Naive thymus-derived CD4-positive, alpha-beta T cell (primary cell): ENCODE measurements at regions not wholly inside any gene's neighbourhood (a gene's known extent, or its start where the extent isn't known, plus 50 kb on each side); places are given as distances from the start of the nearest gene placed in this dataset.

Experiments used
- ATAC-seq: fragments of 150-1000 bp; cut with Tn5 transposase; 2 replicates; pipeline ENCODE4 v1.10.0; 2021; ENCODE audit warnings: mild to moderate bottlenecking, moderate library complexity
- CTCF ChIA-PET: fragments of 350-600 bp; sonication (Branson Sonifier 250); formaldehyde crosslinking; loops from one replicate; lab custom pipeline; 2021; ENCODE audit warnings: antibody characterized with exemption; lab: Charles Lee
- POLR2A ChIA-PET: fragments of 350-600 bp; sonication (Branson Sonifier 250); formaldehyde crosslinking; loops from one replicate; lab custom pipeline; 2021; ENCODE audit warnings: antibody characterized with exemption, inconsistent platforms; lab: Charles Lee
- DNase-seq, 9 donors: peaks; one replicate each; pipeline versions ENCODE4 v3.0.0 to v3.0.0-alpha.2; 2020 to 2022; ENCODE audit warnings: mixed read lengths in 1 of 9
- H3K27ac ChIP-seq: one replicate; pipeline ENCODE4 v1.7.0; 2013; ENCODE audit warnings: mild to moderate bottlenecking, low read depth, low read length, moderate library complexity
- H3K27me3 ChIP-seq, 2 donors: one replicate each; pipeline ENCODE4 v1.7.0; 2013; ENCODE audit warnings: low read length in 2 of 2, mild to moderate bottlenecking in 2 of 2, moderate library complexity in 2 of 2; ENCODE audit not compliant: control insufficient read depth in 2 of 2, insufficient read depth in 2 of 2
- H3K36me3 ChIP-seq, 3 experiments: 1 replicate in 2 of 3; 2 replicates in 1 of 3; pipeline ENCODE4 v1.7.0; 2013; ENCODE audit warnings: low read length in 3 of 3, mild to moderate bottlenecking in 3 of 3, moderate library complexity in 1 of 3; ENCODE audit not compliant: insufficient read depth in 3 of 3, control insufficient read depth in 2 of 3
- H3K4me1 ChIP-seq, 2 donors: one replicate each; pipeline ENCODE4 v1.7.0; 2013; ENCODE audit warnings: low read length in 2 of 2, mild to moderate bottlenecking in 2 of 2, moderate library complexity in 1 of 2; ENCODE audit not compliant: control insufficient read depth in 2 of 2, insufficient read depth in 2 of 2
- H3K4me3 ChIP-seq: 2 replicates; pipeline ENCODE4 v1.7.0; 2013; ENCODE audit warnings: mild to moderate bottlenecking, low read length
- H3K9me3 ChIP-seq, 3 experiments: 1 replicate in 2 of 3; 2 replicates in 1 of 3; pipeline ENCODE4 v1.7.0; 2013; ENCODE audit warnings: low read length in 3 of 3; ENCODE audit not compliant: control insufficient read depth in 2 of 3
- H3K27ac Mint-ChIP-seq, 9 donors: one replicate each; pipeline ENCODE4 v1.8.0; 2020 to 2022; ENCODE audit warnings: mixed read lengths in 9 of 9, mild to moderate bottlenecking in 8 of 9, moderate library complexity in 5 of 9, inconsistent platforms in 2 of 9
- H3K27me3 Mint-ChIP-seq, 5 donors: one replicate each; pipeline ENCODE4 v1.8.0; 2021 to 2022; ENCODE audit warnings: mixed read lengths in 5 of 5, mild to moderate bottlenecking in 1 of 5
- H3K36me3 Mint-ChIP-seq, 5 donors: one replicate each; pipeline ENCODE4 v1.8.0; 2020 to 2022; ENCODE audit warnings: mixed read lengths in 5 of 5, mild to moderate bottlenecking in 3 of 5, inconsistent platforms in 1 of 5
- H3K4me1 Mint-ChIP-seq, 7 donors: one replicate each; pipeline ENCODE4 v1.8.0; 2020 to 2022; ENCODE audit warnings: mixed read lengths in 7 of 7, mild to moderate bottlenecking in 3 of 7, inconsistent platforms in 1 of 7
- H3K4me3 Mint-ChIP-seq, 10 donors: one replicate each; pipeline ENCODE4 v1.8.0; 2020 to 2022; ENCODE audit warnings: mild to moderate bottlenecking in 10 of 10, mixed read lengths in 10 of 10, moderate library complexity in 6 of 10, inconsistent platforms in 2 of 10
- H3K9me3 Mint-ChIP-seq, 11 donors: one replicate each; pipeline ENCODE4 v1.8.0; 2020 to 2022; ENCODE audit warnings: mixed read lengths in 11 of 11, mild to moderate bottlenecking in 4 of 11, inconsistent platforms in 1 of 11, moderate library complexity in 1 of 11
- intact Hi-C, 2 donors: fragments of 100-400 bp; cut with micrococcal nuclease; formaldehyde crosslinking; loops; one replicate each; pipeline ENCODE4 v1.15.1; 2023

GRCh38 chr7:69259445-69259844 is 338.8 kb upstream of the AUTS2 start:
- no peak overlapping the region for H3K27ac ChIP-seq
- peaks cover 0 to 3% (median 0%) of the 10 kb centered on the region in 3 experiments for H3K9me3 ChIP-seq
- H3K4me3 ChIP-seq, result no peak overlapping the region
- Mint-ChIP-seq H3K9me3 (peaks cover 0 to 14% (median 6%) of the 10 kb centered on the region in 11 donors), H3K27me3 (peaks cover 0 to 10% (median 0%) of the 10 kb centered on the region in 5 donors), H3K36me3 (no peaks in the 10 kb centered on the region), H3K27ac (no peak overlapping the region), H3K4me1 (peaks cover 0 to 3% (median 0%) of the 10 kb centered on the region in 7 donors), H3K4me3 (no peak overlapping the region)
- ATAC-seq (no peak), DNase-seq (no peak)
- ChIA-PET POLR2A (no interaction called here), CTCF (no interaction called here)
- H3K36me3 ChIP-seq, result no peaks in the 10 kb centered on the region
- no peaks in the 10 kb centered on the region for H3K4me1 ChIP-seq
- no peaks in the 10 kb centered on the region for H3K27me3 ChIP-seq
- intact Hi-C loops, result no loop called here

- DNase-seq (no peak), ATAC-seq (no peak)
- Mint-ChIP-seq H3K27ac (no peak overlapping the region), H3K4me3 (no peak overlapping the region), H3K27me3 (peaks cover 0 to 10% (median 0%) of the 10 kb centered on the region in 5 donors), H3K4me1 (peaks cover 0 to 3% (median 0%) of the 10 kb centered on the region in 7 donors), H3K36me3 (no peaks in the 10 kb centered on the region), H3K9me3 (peaks cover 0 to 12% (median 6%) of the 10 kb centered on the region in 11 donors)
- Histone ChIP-seq H3K4me1 (no peaks in the 10 kb centered on the region), H3K4me3 (no peak overlapping the region), H3K9me3 (peaks cover 0 to 3% (median 0%) of the 10 kb centered on the region in 3 experiments), H3K27ac (no peak overlapping the region), H3K36me3 (no peaks in the 10 kb centered on the region), H3K27me3 (no peaks in the 10 kb centered on the region)
- ChIA-PET POLR2A (no interaction called here), CTCF (no interaction called here)
- intact Hi-C loops, result no loop called here
Measured at GRCh38 chr7:69260023-69260422, 338.3 kb upstream of the AUTS2 start.

GRCh38 chr7:69263550-69263949 is 334.7 kb upstream of the AUTS2 start:
- H3K4me3 ChIP-seq, result no peak overlapping the region
- ChIA-PET POLR2A (no interaction called here), CTCF (no interaction called here)
- Mint-ChIP-seq H3K36me3 (peaks cover 0 to 4% (median 0%) of the 10 kb centered on the region in 5 donors), H3K4me1 (no peaks in the 10 kb centered on the region), H3K9me3 (peaks cover 0 to 5% (median 0%) of the 10 kb centered on the region in 11 donors), H3K27me3 (no peaks in the 10 kb centered on the region), H3K27ac (no peak overlapping the region), H3K4me3 (no peak overlapping the region)
- intact Hi-C loops, result no loop called here
- DNase-seq (no peak), ATAC-seq (no peak)
- H3K4me1 ChIP-seq, result no peaks in the 10 kb centered on the region
- H3K27ac ChIP-seq, result no peak overlapping the region
- H3K36me3 ChIP-seq, result no peaks in the 10 kb centered on the region
- H3K9me3 ChIP-seq, result no peaks in the 10 kb centered on the region
- no peaks in the 10 kb centered on the region for H3K27me3 ChIP-seq

- Mint-ChIP-seq H3K9me3 (peaks cover 0 to 8% (median 4%) of the 10 kb centered on the region in 11 donors), H3K4me3 (no peak overlapping the region), H3K4me1 (peaks cover 0 to 2% (median 0%) of the 10 kb centered on the region in 7 donors), H3K27ac (no peak overlapping the region), H3K36me3 (peaks cover 0 to 4% (median 0%) of the 10 kb centered on the region in 5 donors), H3K27me3 (no peaks in the 10 kb centered on the region)
- Histone ChIP-seq H3K36me3 (no peaks in the 10 kb centered on the region), H3K27ac (no peak overlapping the region), H3K4me1 (no peaks in the 10 kb centered on the region), H3K27me3 (no peaks in the 10 kb centered on the region), H3K9me3 (no peaks in the 10 kb centered on the region), H3K4me3 (no peak overlapping the region)
- intact Hi-C loops, result no loop called here
- no peak for DNase-seq
- ATAC-seq, result no peak
- ChIA-PET POLR2A (no interaction called here), CTCF (no interaction called here)
Measured at GRCh38 chr7:69269806-69270205, 328.5 kb upstream of the AUTS2 start.

- DNase-seq (no peak), ATAC-seq (no peak)
- peaks cover 0 to 2% (median 0%) of the 10 kb centered on the region in 7 donors for H3K4me1 Mint-ChIP-seq
- H3K9me3 Mint-ChIP-seq, result peaks cover 0 to 8% (median 4%) of the 10 kb centered on the region in 11 donors
- Histone ChIP-seq H3K4me3 (no peak overlapping the region), H3K9me3 (no peaks in the 10 kb centered on the region), H3K4me1 (no peaks in the 10 kb centered on the region), H3K36me3 (no peaks in the 10 kb centered on the region), H3K27me3 (no peaks in the 10 kb centered on the region), H3K27ac (no peak overlapping the region)
- peaks cover 0 to 4% (median 0%) of the 10 kb centered on the region in 5 donors for H3K36me3 Mint-ChIP-seq
- no peaks in the 10 kb centered on the region for H3K27me3 Mint-ChIP-seq
- ChIA-PET POLR2A (no interaction called here), CTCF (no interaction called here)
- H3K27ac Mint-ChIP-seq, result no peak overlapping the region
- no peak overlapping the region for H3K4me3 Mint-ChIP-seq
- intact Hi-C loops, result no loop called here
Measured at GRCh38 chr7:69272101-69272500, 326.2 kb upstream of the AUTS2 start.

GRCh38 chr7:69276011-69276729 is 322.1 kb upstream of the AUTS2 start:
- H3K4me1 Mint-ChIP-seq, result peaks cover 0 to 2% (median 0%) of the 10 kb centered on the region in 7 donors
- Histone ChIP-seq H3K36me3 (no peaks in the 10 kb centered on the region), H3K27ac (no peak overlapping the region), H3K4me3 (no peak overlapping the region), H3K9me3 (no peaks in the 10 kb centered on the region), H3K4me1 (no peaks in the 10 kb centered on the region), H3K27me3 (no peaks in the 10 kb centered on the region)
- H3K9me3 Mint-ChIP-seq, result peaks cover 0 to 16% (median 5%) of the 10 kb centered on the region in 11 donors
- ChIA-PET POLR2A (no interaction called here), CTCF (no interaction called here)
- peaks cover 0 to 5% (median 0%) of the 10 kb centered on the region in 5 donors for H3K36me3 Mint-ChIP-seq
- no peak overlapping the region for H3K4me3 Mint-ChIP-seq
- ATAC-seq (no peak), DNase-seq (no peak)
- H3K27me3 Mint-ChIP-seq, result no peaks in the 10 kb centered on the region
- no peak overlapping the region for H3K27ac Mint-ChIP-seq
- intact Hi-C loops, result no loop called here

GRCh38 chr7:69277366-69277765 is 320.9 kb upstream of the AUTS2 start:
- CTCF ChIA-PET, result no interaction called here
- Histone ChIP-seq H3K27me3 (no peaks in the 10 kb centered on the region), H3K9me3 (no peaks in the 10 kb centered on the region), H3K4me3 (no peak overlapping the region), H3K4me1 (no peaks in the 10 kb centered on the region), H3K36me3 (no peaks in the 10 kb centered on the region), H3K27ac (no peak overlapping the region)
- peaks cover 0 to 2% (median 0%) of the 10 kb centered on the region in 7 donors for H3K4me1 Mint-ChIP-seq
- POLR2A ChIA-PET, result no interaction called here
- no peak overlapping the region for H3K4me3 Mint-ChIP-seq
- H3K27ac Mint-ChIP-seq, result no peak overlapping the region
- DNase-seq, result no peak
- intact Hi-C loops, result no loop called here
- ATAC-seq, result no peak
- H3K9me3 Mint-ChIP-seq, result peaks cover 0 to 16% (median 8%) of the 10 kb centered on the region in 11 donors
- peaks cover 0 to 4% (median 0%) of the 10 kb centered on the region in 5 donors for H3K27me3 Mint-ChIP-seq
- H3K36me3 Mint-ChIP-seq, result peaks cover 0 to 5% (median 0%) of the 10 kb centered on the region in 5 donors
